ENCODE measurements at regions not wholly inside any gene's neighbourhood (a gene's known extent, or its start where the extent isn't known, plus 50 kb on each side); places are given as distances from the start of the nearest gene placed in this dataset.
A peak's percentile ranks its signal among the peaks of the same experiment; 100 is the strongest.

DNA sequence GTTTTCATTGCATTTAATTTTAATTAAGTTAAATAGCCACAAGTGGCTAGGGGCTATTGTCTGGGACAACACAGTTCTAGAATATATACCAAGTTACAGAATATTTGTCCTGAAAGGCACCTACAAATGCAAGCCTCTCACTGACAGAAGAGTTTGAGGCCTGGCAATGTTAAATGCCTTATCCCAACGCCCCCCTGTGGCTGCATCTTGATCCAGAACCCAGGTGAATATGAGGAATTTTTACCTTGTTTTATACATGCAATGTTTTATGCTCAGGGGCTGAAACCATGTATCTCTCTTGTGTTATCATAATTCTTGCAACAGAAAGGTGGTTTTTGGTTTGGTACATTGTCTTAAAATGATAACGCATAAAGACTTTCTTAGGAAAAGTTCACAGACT lies 71.8 kb upstream of the SEC11C start:
- TF ChIP-seq, protein P1, sequence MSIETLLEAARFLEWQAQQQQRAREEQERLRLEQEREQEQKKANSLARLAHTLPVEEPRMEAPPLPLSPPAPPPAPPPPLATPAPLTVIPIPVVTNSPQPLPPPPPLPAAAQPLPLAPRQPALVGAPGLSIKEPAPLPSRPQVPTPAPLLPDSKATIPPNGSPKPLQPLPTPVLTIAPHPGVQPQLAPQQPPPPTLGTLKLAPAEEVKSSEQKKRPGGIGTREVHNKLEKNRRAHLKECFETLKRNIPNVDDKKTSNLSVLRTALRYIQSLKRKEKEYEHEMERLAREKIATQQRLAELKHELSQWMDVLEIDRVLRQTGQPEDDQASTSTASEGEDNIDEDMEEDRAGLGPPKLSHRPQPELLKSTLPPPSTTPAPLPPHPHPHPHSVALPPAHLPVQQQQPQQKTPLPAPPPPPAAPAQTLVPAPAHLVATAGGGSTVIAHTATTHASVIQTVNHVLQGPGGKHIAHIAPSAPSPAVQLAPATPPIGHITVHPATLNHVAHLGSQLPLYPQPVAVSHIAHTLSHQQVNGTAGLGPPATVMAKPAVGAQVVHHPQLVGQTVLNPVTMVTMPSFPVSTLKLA (conservative IDR thresholded peaks at IDR 0.05): no peak
- TF ChIP-seq NR2C2 (CRISPR knock-in tag; IDR thresholded peaks at IDR 0.05) (no peak), NR2C2 (tag; IDR thresholded peaks at IDR 0.05) (no peak), ZNF23 (CRISPR knock-in tag; IDR thresholded peaks at IDR 0.05) (no peak), MEIS2 (IDR thresholded peaks at IDR 0.05; ENCODE audit: partially characterized antibody) (no peak)
- TF ChIP-seq, protein P2, sequence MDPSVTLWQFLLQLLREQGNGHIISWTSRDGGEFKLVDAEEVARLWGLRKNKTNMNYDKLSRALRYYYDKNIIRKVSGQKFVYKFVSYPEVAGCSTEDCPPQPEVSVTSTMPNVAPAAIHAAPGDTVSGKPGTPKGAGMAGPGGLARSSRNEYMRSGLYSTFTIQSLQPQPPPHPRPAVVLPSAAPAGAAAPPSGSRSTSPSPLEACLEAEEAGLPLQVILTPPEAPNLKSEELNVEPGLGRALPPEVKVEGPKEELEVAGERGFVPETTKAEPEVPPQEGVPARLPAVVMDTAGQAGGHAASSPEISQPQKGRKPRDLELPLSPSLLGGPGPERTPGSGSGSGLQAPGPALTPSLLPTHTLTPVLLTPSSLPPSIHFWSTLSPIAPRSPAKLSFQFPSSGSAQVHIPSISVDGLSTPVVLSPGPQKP (CRISPR knock-in tag; IDR thresholded peaks at IDR 0.05): no peak
- TF ChIP-seq, protein P3, sequence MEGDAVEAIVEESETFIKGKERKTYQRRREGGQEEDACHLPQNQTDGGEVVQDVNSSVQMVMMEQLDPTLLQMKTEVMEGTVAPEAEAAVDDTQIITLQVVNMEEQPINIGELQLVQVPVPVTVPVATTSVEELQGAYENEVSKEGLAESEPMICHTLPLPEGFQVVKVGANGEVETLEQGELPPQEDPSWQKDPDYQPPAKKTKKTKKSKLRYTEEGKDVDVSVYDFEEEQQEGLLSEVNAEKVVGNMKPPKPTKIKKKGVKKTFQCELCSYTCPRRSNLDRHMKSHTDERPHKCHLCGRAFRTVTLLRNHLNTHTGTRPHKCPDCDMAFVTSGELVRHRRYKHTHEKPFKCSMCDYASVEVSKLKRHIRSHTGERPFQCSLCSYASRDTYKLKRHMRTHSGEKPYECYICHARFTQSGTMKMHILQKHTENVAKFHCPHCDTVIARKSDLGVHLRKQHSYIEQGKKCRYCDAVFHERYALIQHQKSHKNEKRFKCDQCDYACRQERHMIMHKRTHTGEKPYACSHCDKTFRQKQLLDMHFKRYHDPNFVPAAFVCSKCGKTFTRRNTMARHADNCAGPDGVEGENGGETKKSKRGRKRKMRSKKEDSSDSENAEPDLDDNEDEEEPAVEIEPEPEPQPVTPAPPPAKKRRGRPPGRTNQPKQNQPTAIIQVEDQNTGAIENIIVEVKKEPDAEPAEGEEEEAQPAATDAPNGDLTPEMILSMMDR (IDR thresholded peaks at IDR 0.05 in 2 of 3, conservative IDR thresholded peaks at IDR 0.05 in 1 of 3; ENCODE audit: insufficient read depth in 2 of 3, low read depth in 1 of 3, low read length in 3 of 3): peak; percentile 20 to 30 (median 27); a peak in 3 of 6 replicates
